PFSK-1 (cell line): ENCODE measurements at regions not wholly inside any gene's neighbourhood (a gene's known extent, or its start where the extent isn't known, plus 50 kb on each side); places are given as distances from the start of the nearest gene placed in this dataset.

Source experiments
- POLR2AphosphoS5 ChIP-seq: IDR thresholded peaks from 2 replicates; pipeline ENCODE4 v1.6.1; 2012; ENCODE audit warnings: low read depth, mild to moderate bottlenecking, control low read depth, low read length, moderate library complexity
- TAF1 ChIP-seq: IDR thresholded peaks from 2 replicates; pipeline ENCODE4 v1.6.1; 2012; ENCODE audit warnings: low read length, control low read depth, borderline replicate concordance; ENCODE audit not compliant: insufficient read depth
- TF ChIP-seq, protein P1 (sequence below), 2 experiments: IDR thresholded peaks; 2 replicates each; pipeline versions ENCODE4 v1.6.1 to v1.8.0; 2011 to 2012; ENCODE audit warnings: low read depth in 2 of 2, low read length in 2 of 2, control low read depth in 1 of 2, inconsistent platforms in 1 of 2, mild to moderate bottlenecking in 1 of 2, moderate library complexity in 1 of 2; ENCODE audit not compliant: insufficient read depth in 1 of 2

DNA sequence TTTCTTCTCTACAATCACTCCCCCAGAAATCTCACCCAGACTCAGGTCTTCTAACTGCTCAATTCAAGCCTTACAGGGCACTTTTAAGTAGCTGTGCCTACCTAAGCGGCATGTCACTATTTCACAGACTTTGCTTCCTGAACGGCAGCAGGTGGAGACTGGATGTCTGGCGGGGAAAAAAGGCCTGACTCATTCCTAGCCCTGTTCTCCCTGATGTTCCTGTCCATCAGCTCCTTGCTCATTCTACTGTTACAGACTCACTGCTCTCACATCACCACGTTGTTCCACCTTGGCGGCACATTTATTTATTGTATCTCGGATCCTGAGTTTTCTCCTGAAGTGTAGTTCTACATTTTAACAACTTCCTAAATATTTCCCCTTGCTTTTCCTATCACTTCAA lies 52.6 kb upstream of the ATP11B start:
- no peak for TF ChIP-seq TAF1
- TF ChIP-seq, protein P1, sequence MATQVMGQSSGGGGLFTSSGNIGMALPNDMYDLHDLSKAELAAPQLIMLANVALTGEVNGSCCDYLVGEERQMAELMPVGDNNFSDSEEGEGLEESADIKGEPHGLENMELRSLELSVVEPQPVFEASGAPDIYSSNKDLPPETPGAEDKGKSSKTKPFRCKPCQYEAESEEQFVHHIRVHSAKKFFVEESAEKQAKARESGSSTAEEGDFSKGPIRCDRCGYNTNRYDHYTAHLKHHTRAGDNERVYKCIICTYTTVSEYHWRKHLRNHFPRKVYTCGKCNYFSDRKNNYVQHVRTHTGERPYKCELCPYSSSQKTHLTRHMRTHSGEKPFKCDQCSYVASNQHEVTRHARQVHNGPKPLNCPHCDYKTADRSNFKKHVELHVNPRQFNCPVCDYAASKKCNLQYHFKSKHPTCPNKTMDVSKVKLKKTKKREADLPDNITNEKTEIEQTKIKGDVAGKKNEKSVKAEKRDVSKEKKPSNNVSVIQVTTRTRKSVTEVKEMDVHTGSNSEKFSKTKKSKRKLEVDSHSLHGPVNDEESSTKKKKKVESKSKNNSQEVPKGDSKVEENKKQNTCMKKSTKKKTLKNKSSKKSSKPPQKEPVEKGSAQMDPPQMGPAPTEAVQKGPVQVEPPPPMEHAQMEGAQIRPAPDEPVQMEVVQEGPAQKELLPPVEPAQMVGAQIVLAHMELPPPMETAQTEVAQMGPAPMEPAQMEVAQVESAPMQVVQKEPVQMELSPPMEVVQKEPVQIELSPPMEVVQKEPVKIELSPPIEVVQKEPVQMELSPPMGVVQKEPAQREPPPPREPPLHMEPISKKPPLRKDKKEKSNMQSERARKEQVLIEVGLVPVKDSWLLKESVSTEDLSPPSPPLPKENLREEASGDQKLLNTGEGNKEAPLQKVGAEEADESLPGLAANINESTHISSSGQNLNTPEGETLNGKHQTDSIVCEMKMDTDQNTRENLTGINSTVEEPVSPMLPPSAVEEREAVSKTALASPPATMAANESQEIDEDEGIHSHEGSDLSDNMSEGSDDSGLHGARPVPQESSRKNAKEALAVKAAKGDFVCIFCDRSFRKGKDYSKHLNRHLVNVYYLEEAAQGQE (IDR thresholded peaks at IDR 0.05; ENCODE audit: insufficient read depth in 1 of 2, low read depth in 2 of 2, low read length in 2 of 2), result no peak
- no peak for TF ChIP-seq POLR2AphosphoS5
